Gastrocnemius medialis (tissue), 4 donors: ENCODE measurements at regions not wholly inside any gene's neighbourhood (a gene's known extent, or its start where the extent isn't known, plus 50 kb on each side); places are given as distances from the start of the nearest gene placed in this dataset.

Source experiments
- POLR2A ChIP-seq, 2 donors: fragments of 450-650 bp; IDR thresholded peaks; one replicate each; pipeline ENCODE4 v1.6.1; 2017; ENCODE audit warnings: antibody characterized with exemption in 2 of 2, mild to moderate bottlenecking in 2 of 2, moderate library complexity in 2 of 2
- TF ChIP-seq, protein P1 (sequence below), 5 experiments: fragments of 450-650 bp in 3 of 5; fragments of 200-600 bp in 2 of 5; sonication (generic) in 2 of 5; IDR thresholded peaks in 4 of 5; conservative IDR thresholded peaks in 1 of 5; 1 replicate in 4 of 5; 2 replicates in 1 of 5; pipeline ENCODE4 v1.5.1; 2016 to 2019; ENCODE audit warnings: antibody characterized with exemption in 5 of 5, mild to moderate bottlenecking in 3 of 5, moderate library complexity in 3 of 5

DNA sequence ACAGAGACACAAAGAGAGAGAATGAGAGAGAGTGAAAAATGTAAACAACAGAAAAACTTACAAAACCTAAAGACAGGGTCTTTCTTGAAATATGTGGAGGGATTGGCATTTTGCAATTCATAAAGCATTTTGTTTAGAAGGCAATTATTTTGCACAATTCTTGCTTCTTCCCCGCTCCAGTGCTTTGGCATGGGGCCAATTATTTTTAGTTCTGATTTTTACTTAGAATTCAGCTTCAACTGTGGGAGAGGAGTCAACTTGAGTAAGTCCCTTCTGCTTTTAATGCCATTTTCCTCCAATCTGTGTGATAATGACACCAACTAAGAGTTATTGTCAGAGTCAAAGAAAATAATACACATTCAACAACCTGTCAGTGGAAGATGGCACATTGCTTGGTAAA lies 1051.9 kb downstream of the NLGN4X start:
- TF ChIP-seq, protein P1, sequence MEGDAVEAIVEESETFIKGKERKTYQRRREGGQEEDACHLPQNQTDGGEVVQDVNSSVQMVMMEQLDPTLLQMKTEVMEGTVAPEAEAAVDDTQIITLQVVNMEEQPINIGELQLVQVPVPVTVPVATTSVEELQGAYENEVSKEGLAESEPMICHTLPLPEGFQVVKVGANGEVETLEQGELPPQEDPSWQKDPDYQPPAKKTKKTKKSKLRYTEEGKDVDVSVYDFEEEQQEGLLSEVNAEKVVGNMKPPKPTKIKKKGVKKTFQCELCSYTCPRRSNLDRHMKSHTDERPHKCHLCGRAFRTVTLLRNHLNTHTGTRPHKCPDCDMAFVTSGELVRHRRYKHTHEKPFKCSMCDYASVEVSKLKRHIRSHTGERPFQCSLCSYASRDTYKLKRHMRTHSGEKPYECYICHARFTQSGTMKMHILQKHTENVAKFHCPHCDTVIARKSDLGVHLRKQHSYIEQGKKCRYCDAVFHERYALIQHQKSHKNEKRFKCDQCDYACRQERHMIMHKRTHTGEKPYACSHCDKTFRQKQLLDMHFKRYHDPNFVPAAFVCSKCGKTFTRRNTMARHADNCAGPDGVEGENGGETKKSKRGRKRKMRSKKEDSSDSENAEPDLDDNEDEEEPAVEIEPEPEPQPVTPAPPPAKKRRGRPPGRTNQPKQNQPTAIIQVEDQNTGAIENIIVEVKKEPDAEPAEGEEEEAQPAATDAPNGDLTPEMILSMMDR (IDR thresholded peaks at IDR 0.05 in 4 of 5, conservative IDR thresholded peaks at IDR 0.05 in 1 of 5): no peak
- no peak for TF ChIP-seq POLR2A (IDR thresholded peaks at IDR 0.05)
